ENCODE measurements at regions not wholly inside any gene's neighbourhood (a gene's known extent, or its start where the extent isn't known, plus 50 kb on each side); places are given as distances from the start of the nearest gene placed in this dataset.

- Histone ChIP-seq H3K4me3 (no peak overlapping the region), H3K4me1 (ENCODE audit: low read depth) (no peaks in the 10 kb centered on the region), H3K9me3 (no peaks in the 10 kb centered on the region), H3K36me3 (ENCODE audit: low read depth) (no peaks in the 10 kb centered on the region)
- intact Hi-C loops (cut with DNase I, micrococcal nuclease), result no loop called here
- ATAC-seq, result no peak
- DNase-seq, result no peak
- TF ChIP-seq, protein P1, sequence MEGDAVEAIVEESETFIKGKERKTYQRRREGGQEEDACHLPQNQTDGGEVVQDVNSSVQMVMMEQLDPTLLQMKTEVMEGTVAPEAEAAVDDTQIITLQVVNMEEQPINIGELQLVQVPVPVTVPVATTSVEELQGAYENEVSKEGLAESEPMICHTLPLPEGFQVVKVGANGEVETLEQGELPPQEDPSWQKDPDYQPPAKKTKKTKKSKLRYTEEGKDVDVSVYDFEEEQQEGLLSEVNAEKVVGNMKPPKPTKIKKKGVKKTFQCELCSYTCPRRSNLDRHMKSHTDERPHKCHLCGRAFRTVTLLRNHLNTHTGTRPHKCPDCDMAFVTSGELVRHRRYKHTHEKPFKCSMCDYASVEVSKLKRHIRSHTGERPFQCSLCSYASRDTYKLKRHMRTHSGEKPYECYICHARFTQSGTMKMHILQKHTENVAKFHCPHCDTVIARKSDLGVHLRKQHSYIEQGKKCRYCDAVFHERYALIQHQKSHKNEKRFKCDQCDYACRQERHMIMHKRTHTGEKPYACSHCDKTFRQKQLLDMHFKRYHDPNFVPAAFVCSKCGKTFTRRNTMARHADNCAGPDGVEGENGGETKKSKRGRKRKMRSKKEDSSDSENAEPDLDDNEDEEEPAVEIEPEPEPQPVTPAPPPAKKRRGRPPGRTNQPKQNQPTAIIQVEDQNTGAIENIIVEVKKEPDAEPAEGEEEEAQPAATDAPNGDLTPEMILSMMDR (IDR thresholded peaks at IDR 0.05), result no peak
Observed at GRCh38 chr13:111900390-111901131, 166.4 kb upstream of the SOX1 start.

DNA sequence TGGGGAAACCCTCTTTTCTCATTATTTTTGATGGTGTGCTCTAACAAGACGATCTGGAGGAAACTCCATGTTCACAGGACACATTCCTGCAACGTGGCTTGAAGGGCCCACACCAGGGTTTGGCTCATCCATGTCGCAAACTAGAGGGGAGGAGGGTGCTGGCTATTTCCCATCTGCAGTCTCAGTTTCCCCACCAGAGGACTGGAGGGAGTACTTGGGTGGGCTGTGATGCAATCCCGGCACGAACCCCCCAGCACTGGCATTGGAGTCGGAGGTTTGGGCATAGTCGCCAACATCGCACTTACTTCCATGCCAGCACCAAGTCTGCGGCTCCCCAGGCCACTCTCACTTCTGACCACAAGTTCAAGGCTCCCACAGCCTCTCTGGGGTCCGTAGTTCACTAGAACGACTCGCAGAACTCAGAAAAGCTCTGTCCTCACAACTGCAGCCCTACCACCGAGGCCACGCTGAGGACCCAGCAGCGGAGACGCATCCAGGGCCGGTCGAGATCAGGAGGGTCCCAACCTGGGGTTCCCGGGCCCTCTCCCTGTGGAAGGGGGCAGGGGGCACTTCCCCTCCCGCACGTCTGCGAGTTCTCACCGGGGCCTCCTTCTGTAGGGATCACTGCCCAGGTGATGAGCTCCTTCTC, 165.6 kb upstream of the SOX1 start:
- no peaks in the 10 kb centered on the region for H3K4me1 ChIP-seq (ENCODE audit: low read depth)
- H3K9me3 ChIP-seq, result no peaks in the 10 kb centered on the region
- ATAC-seq (no peak), DNase-seq (no peak)
- TF ChIP-seq, protein P1 (IDR thresholded peaks at IDR 0.05), result no peak
- intact Hi-C loops (cut with DNase I, micrococcal nuclease), result no loop called here
- H3K36me3 ChIP-seq (ENCODE audit: low read depth), result no peaks in the 10 kb centered on the region
- no peak overlapping the region for H3K4me3 ChIP-seq

GRCh38 chr13:111902726-111903125, 164.2 kb upstream of the SOX1 start:
- no peak for ATAC-seq
- H3K36me3 ChIP-seq (ENCODE audit: low read depth), result no peaks in the 10 kb centered on the region
- no peaks in the 10 kb centered on the region for H3K4me1 ChIP-seq (ENCODE audit: low read depth)
- intact Hi-C loops (cut with DNase I, micrococcal nuclease), result no loop called here
- TF ChIP-seq, protein P1 (IDR thresholded peaks at IDR 0.05), result no peak
- H3K4me3 ChIP-seq, result no peak overlapping the region
- no peaks in the 10 kb centered on the region for H3K9me3 ChIP-seq
- DNase-seq, result no peak

GRCh38 chr13:111903143-111903542, 163.8 kb upstream of the SOX1 start:
- DNase-seq, result no peak
- Histone ChIP-seq H3K36me3 (ENCODE audit: low read depth) (no peaks in the 10 kb centered on the region), H3K4me1 (ENCODE audit: low read depth) (no peaks in the 10 kb centered on the region), H3K4me3 (no peak overlapping the region), H3K9me3 (no peaks in the 10 kb centered on the region)
- intact Hi-C loops (cut with DNase I, micrococcal nuclease), result no loop called here
- TF ChIP-seq, protein P1 (IDR thresholded peaks at IDR 0.05), result no peak
- no peak for ATAC-seq

DNA sequence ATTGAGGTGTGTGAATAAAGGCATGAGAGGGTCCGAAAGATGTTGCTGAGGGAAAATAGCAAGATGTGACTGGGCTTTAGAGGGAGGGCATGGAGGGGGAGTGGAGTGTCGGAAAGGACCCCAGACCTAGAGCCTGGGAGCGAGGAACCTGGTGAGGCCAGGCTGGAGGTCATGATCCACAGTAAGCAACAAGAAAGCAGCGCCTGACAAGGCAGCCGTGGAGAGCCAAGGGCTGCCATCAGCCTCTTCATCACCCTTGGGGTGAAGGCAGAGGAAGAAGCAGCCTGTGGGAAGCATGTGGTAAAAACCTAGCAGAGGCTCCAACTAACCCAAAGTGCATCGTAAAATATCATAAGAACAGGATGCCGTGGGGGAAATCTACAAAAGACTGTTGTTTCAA, 162.8 kb upstream of the SOX1 start:
- Histone ChIP-seq H3K4me3 (no peak overlapping the region), H3K4me1 (ENCODE audit: low read depth) (no peaks in the 10 kb centered on the region), H3K9me3 (no peaks in the 10 kb centered on the region), H3K36me3 (ENCODE audit: low read depth) (no peaks in the 10 kb centered on the region)
- no peak for DNase-seq
- TF ChIP-seq, protein P1 (IDR thresholded peaks at IDR 0.05), result no peak
- intact Hi-C loops (cut with DNase I, micrococcal nuclease), result no loop called here
- no peak for ATAC-seq
